Right atrium auricular region (tissue), 2 donors: ENCODE measurements at regions not wholly inside any gene's neighbourhood (a gene's known extent, or its start where the extent isn't known, plus 50 kb on each side); places are given as distances from the start of the nearest gene placed in this dataset.

Source experiments
- DNase-seq: peaks from one replicate; pipeline ENCODE4 v3.0.0-alpha.2; 2019; ENCODE audit warnings: low spot score
- H3K27ac ChIP-seq, 2 donors: fragments of 200-600 bp; sonication (generic); 1 replicate in 1 of 2; 2 replicates in 1 of 2; pipeline ENCODE4 v1.5.1; 2016 to 2019
- H3K27me3 ChIP-seq, 2 donors: fragments of 200-600 bp; sonication (generic); one replicate each; pipeline versions ENCODE4 v1.5.1 to v1.6.0; 2017 to 2019
- H3K36me3 ChIP-seq: fragments of 200-600 bp; sonication (generic); one replicate; pipeline ENCODE4 v1.5.1; 2016
- H3K4me1 ChIP-seq, 2 donors: fragments of 200-600 bp; sonication (generic); one replicate each; pipeline versions ENCODE4 v1.5.1 to v1.6.0; 2017 to 2019
- H3K4me3 ChIP-seq, 2 donors: fragments of 200-600 bp; sonication (generic); 1 replicate in 1 of 2; 2 replicates in 1 of 2; pipeline ENCODE4 v1.5.1; 2017 to 2019; ENCODE audit warnings: mild to moderate bottlenecking in 1 of 2, moderate library complexity in 1 of 2
- H3K9me3 ChIP-seq, 2 donors: fragments of 200-600 bp; sonication (generic); one replicate each; pipeline ENCODE4 v1.5.1; 2019
- CTCF ChIP-seq, 2 donors: fragments of 200-600 bp; sonication (generic); IDR thresholded peaks; one replicate each; pipeline ENCODE4 v1.5.1; 2019; ENCODE audit warnings: antibody characterized with exemption in 2 of 2

- no peak for TF ChIP-seq CTCF (IDR thresholded peaks at IDR 0.05)
- no peaks in the 10 kb centered on the region for H3K36me3 ChIP-seq
Observed at GRCh38 chr18:37641573-37641972, 76.0 kb upstream of the CELF4 start.

DNA sequence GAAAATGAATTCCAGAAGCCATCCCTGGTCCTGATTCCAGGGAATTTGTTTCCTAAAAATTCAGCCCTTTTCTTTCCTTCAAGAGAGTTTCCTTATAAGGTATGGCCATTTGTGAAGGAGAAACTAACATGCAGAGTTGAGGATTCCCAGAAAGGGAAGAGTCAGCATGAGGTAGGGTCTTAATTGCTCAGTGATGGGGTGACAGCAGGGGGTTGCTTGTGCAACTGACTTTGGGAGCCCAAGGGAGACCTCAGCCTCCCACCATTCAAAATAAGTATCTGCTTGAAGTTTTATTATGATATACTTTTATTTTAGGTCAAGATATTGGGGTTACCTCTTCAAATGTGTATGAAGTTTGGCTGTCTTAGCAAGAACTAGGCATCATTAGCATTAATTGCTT lies 74.9 kb upstream of the CELF4 start:
- no peak overlapping the region for H3K27ac ChIP-seq
- no peaks in the 10 kb centered on the region for H3K4me1 ChIP-seq
- no peaks in the 10 kb centered on the region for H3K27me3 ChIP-seq
- no peaks in the 10 kb centered on the region for H3K36me3 ChIP-seq
- H3K9me3 ChIP-seq = peaks cover 0 to 15% of the 10 kb centered on the region in 2 donors
- no peak for TF ChIP-seq CTCF (IDR thresholded peaks at IDR 0.05)
- no peak overlapping the region for H3K4me3 ChIP-seq
- DNase-seq = no peak

More at GRCh38 chr18:37641573-37641972, 76.0 kb upstream of the CELF4 start:
- no peak overlapping the region for H3K27ac ChIP-seq
- H3K9me3 ChIP-seq = peaks cover 0 to 24% of the 10 kb centered on the region in 2 donors
- no peaks in the 10 kb centered on the region for H3K27me3 ChIP-seq
- H3K4me1 ChIP-seq = no peaks in the 10 kb centered on the region
- DNase-seq = no peak
- H3K4me3 ChIP-seq = no peak overlapping the region

DNA sequence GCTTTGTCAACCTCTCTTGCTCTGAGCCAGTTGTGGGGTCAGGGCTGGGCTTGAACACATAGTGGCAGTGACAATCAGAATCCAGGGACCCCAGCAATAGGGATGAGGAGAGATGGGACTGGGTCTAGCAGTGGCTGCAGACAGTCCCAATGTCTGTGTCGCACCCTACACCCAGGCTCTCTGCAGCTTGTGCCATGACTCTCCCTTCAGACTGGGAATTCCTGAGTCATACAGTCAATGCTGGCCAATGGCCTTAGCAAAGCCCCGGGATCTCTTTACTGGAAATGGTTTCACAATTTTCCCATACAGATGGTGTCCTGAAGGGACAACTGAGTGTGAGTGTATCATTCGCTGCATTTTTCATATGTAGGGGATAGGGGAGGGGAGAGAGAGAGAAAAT lies 74.2 kb upstream of the CELF4 start:
- H3K4me3 ChIP-seq = no peak overlapping the region
- no peak for DNase-seq
- H3K27ac ChIP-seq = no peak overlapping the region
- no peaks in the 10 kb centered on the region for H3K36me3 ChIP-seq
- H3K4me1 ChIP-seq = no peaks in the 10 kb centered on the region
- no peak for TF ChIP-seq CTCF (IDR thresholded peaks at IDR 0.05)
- H3K9me3 ChIP-seq = peaks cover 0 to 8% of the 10 kb centered on the region in 2 donors
- no peaks in the 10 kb centered on the region for H3K27me3 ChIP-seq

GRCh38 chr18:37637478-37637850 lies 71.9 kb upstream of the CELF4 start:
- no peak for DNase-seq
- H3K4me3 ChIP-seq = no peak overlapping the region
- TF ChIP-seq CTCF (IDR thresholded peaks at IDR 0.05) = no peak
- H3K4me1 ChIP-seq = no peaks in the 10 kb centered on the region
- no peaks in the 10 kb centered on the region for H3K9me3 ChIP-seq
- H3K27ac ChIP-seq = no peak overlapping the region
- H3K27me3 ChIP-seq = no peaks in the 10 kb centered on the region
- no peaks in the 10 kb centered on the region for H3K36me3 ChIP-seq

- no peak for DNase-seq
- H3K4me1 ChIP-seq = no peaks in the 10 kb centered on the region
- H3K27ac ChIP-seq = no peak overlapping the region
- no peak for TF ChIP-seq CTCF (IDR thresholded peaks at IDR 0.05)
- no peaks in the 10 kb centered on the region for H3K27me3 ChIP-seq
- H3K4me3 ChIP-seq = no peak overlapping the region
- no peaks in the 10 kb centered on the region for H3K9me3 ChIP-seq
- H3K36me3 ChIP-seq = no peaks in the 10 kb centered on the region
Observed at GRCh38 chr18:37636831-37637477, 71.4 kb upstream of the CELF4 start.

- DNase-seq = no peak
- no peaks in the 10 kb centered on the region for H3K9me3 ChIP-seq
- no peak for TF ChIP-seq CTCF (IDR thresholded peaks at IDR 0.05)
- no peak overlapping the region for H3K27ac ChIP-seq
- no peaks in the 10 kb centered on the region for H3K4me1 ChIP-seq
- no peaks in the 10 kb centered on the region for H3K36me3 ChIP-seq
- no peak overlapping the region for H3K4me3 ChIP-seq
- no peaks in the 10 kb centered on the region for H3K27me3 ChIP-seq
Observed at GRCh38 chr18:37634516-37634915, 68.9 kb upstream of the CELF4 start.
